WERI-Rb-1 (cell line): ENCODE measurements at regions not wholly inside any gene's neighbourhood (a gene's known extent, or its start where the extent isn't known, plus 50 kb on each side); places are given as distances from the start of the nearest gene placed in this dataset.

Source experiments
- DNase-seq: peaks from one replicate; pipeline ENCODE4 v3.0.0-alpha.2; 2020
- H3K27ac ChIP-seq: fragments of 250-450 bp; sonication (Bioruptor Pico); 2 replicates; pipeline ENCODE4 v1.5.1; 2020; ENCODE audit warnings: mild to moderate bottlenecking, moderate library complexity
- H3K27me3 ChIP-seq: fragments of 250-450 bp; sonication (Bioruptor Pico); 2 replicates; pipeline ENCODE4 v1.5.1; 2021; ENCODE audit warnings: mild to moderate bottlenecking, low read depth, moderate library complexity; ENCODE audit not compliant: insufficient read depth, severe bottlenecking
- H3K36me3 ChIP-seq: fragments of 250-450 bp; sonication (Bioruptor Pico); 2 replicates; pipeline ENCODE4 v1.5.1; 2020; ENCODE audit warnings: mild to moderate bottlenecking, moderate library complexity
- H3K4me3 ChIP-seq: 2 replicates; pipeline ENCODE4 v1.5.1; 2011; ENCODE audit warnings: low read depth, mild to moderate bottlenecking, control low read depth, low read length
- H3K9me3 ChIP-seq: fragments of 250-450 bp; sonication (Bioruptor Pico); 2 replicates; pipeline ENCODE4 v1.5.1; 2021; ENCODE audit warnings: mild to moderate bottlenecking, moderate library complexity; ENCODE audit not compliant: severe bottlenecking
- TF ChIP-seq, protein P1 (sequence below): IDR thresholded peaks from 2 replicates; pipeline ENCODE4 v1.5.1; 2011; ENCODE audit warnings: low read depth, mild to moderate bottlenecking, control low read depth, inconsistent platforms, low read length

DNA sequence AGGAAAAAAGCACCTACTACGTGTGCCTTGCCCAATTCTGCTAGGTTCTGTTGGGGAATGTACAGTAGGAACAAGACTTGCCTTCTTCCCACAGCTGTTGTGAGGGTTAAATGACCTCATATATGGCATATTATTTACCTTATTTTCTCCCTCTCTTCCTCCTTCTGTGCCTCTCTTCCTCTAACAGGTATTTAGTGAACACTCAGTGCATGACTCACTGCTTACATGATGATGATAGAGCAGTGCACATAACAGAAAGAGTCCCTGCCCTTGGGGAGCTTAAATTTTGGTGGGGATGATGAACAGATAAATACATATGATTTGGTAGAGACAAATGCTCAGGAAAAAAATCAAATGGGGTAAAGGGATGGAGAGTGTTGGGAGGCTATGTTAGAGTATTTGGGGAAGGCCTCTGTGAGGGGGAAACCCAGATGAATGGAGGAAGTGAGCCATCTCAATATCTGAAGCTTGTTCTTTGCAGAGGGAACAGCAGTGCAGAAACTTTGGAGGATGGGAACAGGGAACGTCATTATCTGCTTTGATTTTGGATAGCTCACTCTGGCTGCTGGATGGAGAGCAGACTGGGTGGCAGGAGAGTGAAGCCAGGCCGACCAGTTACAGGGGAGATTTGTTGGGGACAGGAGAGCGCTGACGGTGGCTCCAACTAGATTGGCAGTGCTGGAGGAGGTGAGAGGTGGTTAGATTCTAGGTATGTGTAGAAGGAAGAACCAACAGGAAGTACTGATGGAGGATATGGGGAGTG is 95.5 kb upstream of the TENM4 start:
- Histone ChIP-seq H3K9me3 (no peaks in the 10 kb centered on the region), H3K36me3 (no peaks in the 10 kb centered on the region), H3K27me3 (peaks cover 51% of the 10 kb centered on the region), H3K4me3 (no peak overlapping the region), H3K27ac (no peak overlapping the region)
- TF ChIP-seq, protein P1, sequence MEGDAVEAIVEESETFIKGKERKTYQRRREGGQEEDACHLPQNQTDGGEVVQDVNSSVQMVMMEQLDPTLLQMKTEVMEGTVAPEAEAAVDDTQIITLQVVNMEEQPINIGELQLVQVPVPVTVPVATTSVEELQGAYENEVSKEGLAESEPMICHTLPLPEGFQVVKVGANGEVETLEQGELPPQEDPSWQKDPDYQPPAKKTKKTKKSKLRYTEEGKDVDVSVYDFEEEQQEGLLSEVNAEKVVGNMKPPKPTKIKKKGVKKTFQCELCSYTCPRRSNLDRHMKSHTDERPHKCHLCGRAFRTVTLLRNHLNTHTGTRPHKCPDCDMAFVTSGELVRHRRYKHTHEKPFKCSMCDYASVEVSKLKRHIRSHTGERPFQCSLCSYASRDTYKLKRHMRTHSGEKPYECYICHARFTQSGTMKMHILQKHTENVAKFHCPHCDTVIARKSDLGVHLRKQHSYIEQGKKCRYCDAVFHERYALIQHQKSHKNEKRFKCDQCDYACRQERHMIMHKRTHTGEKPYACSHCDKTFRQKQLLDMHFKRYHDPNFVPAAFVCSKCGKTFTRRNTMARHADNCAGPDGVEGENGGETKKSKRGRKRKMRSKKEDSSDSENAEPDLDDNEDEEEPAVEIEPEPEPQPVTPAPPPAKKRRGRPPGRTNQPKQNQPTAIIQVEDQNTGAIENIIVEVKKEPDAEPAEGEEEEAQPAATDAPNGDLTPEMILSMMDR = no peak
- DNase-seq = no peak

DNA sequence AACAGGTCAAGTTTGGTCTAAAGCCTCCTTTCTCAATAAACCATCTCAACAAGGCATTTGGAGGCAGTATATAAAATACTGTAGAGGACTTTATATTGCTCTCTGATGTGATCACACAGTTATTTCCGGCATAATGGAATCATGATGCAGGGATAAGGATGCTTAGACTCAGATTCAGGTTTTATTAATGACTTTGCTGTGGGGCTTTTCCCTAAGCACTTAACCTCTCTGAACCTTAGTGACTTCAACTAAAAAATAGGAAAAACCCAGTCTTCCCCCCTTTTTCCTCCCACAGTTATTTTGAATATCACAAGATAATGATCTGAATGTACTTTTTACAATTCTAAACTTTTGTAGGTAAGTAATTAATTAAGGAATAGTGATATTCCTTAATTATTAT is 94.8 kb upstream of the TENM4 start:
- H3K36me3 ChIP-seq = no peaks in the 10 kb centered on the region
- no peak overlapping the region for H3K4me3 ChIP-seq
- TF ChIP-seq, protein P1 = no peak

DNA sequence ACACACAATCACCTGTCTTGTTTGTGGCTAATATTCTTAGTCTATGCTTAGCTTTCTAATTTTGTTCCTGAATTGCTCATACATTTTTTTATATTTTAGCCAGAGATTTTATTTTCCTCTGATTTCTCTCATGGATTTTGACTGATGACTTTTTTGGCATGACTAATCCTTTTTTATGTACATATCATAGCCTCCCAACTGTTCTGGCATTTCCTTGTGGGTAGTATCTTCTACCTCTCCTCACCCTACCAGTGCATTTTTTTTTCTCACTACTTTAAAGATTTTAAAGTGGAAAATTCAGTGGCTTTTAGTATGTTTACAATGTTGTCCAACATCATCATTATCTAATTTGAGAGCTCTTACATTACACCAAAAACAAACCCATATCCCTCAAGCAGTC is 84.4 kb upstream of the TENM4 start:
- DNase-seq = no peak
- Histone ChIP-seq H3K27ac (no peak overlapping the region), H3K4me3 (no peak overlapping the region), H3K36me3 (no peaks in the 10 kb centered on the region), H3K27me3 (peaks cover 39% of the 10 kb centered on the region), H3K9me3 (no peaks in the 10 kb centered on the region)
- TF ChIP-seq, protein P1 = no peak

More for the DNA sequence above, 94.8 kb upstream of the TENM4 start:
- H3K27me3 ChIP-seq = peaks cover 57% of the 10 kb centered on the region
- no peaks in the 10 kb centered on the region for H3K9me3 ChIP-seq
- no peak overlapping the region for H3K27ac ChIP-seq
- no peak for DNase-seq

DNA sequence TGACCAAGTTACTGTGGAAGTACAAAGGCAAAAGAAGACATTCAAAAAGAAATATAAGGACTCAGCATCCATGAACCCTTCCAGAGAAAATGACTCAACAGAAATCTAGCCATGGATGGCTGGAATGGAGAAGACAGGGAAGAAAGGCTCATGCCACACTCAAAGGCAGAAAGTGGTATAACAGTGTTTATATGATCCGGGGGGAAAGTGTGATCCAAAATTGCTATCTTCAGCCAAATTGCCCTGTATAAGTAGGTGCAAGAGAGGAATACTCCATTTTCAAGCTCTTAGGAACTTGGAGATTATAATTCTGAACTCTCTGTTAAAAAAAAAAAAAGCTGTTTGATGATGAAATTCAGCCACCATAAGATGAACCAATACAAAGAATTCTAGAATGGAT is 81.8 kb upstream of the TENM4 start:
- Histone ChIP-seq H3K27me3 (peaks cover 43% of the 10 kb centered on the region), H3K36me3 (no peaks in the 10 kb centered on the region), H3K9me3 (no peaks in the 10 kb centered on the region), H3K4me3 (no peak overlapping the region), H3K27ac (no peak overlapping the region)
- no peak for DNase-seq
- TF ChIP-seq, protein P1 = no peak

DNA sequence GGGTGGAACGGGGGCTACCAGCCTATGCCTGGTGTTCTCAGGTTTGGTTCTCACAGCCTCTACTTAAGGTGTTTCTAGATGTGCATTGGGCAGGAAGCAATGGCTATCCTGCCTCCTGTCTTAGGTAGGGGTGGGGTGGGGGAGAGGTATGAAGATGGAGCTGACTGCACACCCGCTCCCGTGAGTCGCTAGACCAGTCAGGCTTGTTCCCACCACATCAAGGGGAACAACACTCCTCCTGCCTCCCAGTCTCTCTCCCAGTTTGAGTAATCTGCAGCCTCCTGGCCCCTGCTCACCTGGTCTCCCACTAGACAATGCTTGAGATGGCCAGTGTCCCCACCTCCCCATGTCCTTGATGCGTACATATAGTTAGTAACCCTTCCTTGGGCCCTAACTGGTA is 79.3 kb upstream of the TENM4 start:
- Histone ChIP-seq H3K27me3 (peaks cover 54% of the 10 kb centered on the region), H3K36me3 (no peaks in the 10 kb centered on the region), H3K9me3 (no peaks in the 10 kb centered on the region), H3K4me3 (no peak overlapping the region), H3K27ac (no peak overlapping the region)
- TF ChIP-seq, protein P1 = no peak
- DNase-seq = no peak

DNA sequence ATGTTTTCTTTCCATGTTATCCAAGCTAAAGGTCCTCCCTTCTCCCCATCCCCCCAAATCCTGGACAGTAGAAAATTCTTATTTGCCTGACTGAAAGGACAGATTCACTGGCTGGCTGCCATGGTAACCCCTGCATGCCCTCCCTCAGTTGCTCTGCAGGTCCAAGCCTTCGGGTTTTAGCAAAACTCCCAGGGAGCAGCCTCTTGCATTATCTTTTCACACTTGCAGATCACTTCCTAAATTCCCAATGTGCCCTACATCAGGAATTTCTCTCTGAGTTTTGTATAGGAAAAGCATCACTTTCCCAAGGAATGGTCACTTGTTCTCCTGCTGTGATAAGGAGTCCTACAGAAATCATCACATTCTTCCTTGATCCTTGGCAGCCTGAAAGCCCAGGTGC is 75.0 kb upstream of the TENM4 start:
- no peak overlapping the region for H3K27ac ChIP-seq
- H3K4me3 ChIP-seq = no peak overlapping the region
- DNase-seq = no peak
- TF ChIP-seq, protein P1 = no peak
- H3K9me3 ChIP-seq = no peaks in the 10 kb centered on the region
- H3K36me3 ChIP-seq = no peaks in the 10 kb centered on the region
- peaks cover 67% of the 10 kb centered on the region for H3K27me3 ChIP-seq
